ENCODE measurements at regions not wholly inside any gene's neighbourhood (a gene's known extent, or its start where the extent isn't known, plus 50 kb on each side); places are given as distances from the start of the nearest gene placed in this dataset.

DNA sequence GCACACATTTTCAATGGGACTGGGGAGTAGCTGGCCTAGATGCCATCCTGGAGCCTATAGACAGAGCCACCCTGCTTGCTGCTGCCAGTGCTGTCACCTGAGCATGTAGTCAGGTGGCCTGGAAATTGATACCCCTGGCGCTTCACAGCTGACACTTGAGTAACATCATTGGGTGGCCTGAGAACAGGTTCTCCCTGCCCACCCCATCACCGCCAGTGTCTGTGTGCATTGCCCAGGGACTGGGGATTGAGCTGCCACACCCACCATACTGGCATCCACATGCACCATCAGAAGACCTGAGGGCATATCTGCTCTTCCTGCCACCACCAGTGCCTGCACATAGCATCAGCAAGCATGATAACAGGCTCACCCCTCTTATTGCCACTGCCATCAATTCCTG lies 1142.9 kb upstream of the PABPC4L start:
- no peaks in the 10 kb centered on the region for H3K4me1 ChIP-seq (ENCODE audit: control insufficient read depth in 2 of 3, insufficient read depth in 2 of 3, low read depth in 1 of 3, low read length in 3 of 3)
- no peak overlapping the region for H3K27ac ChIP-seq (ENCODE audit: low read depth in 2 of 2, low read length in 2 of 2)
- no peaks in the 10 kb centered on the region for H3K9me3 ChIP-seq (ENCODE audit: control insufficient read depth in 2 of 3, insufficient read depth in 1 of 3, low read length in 3 of 3)
- H3K36me3 ChIP-seq (ENCODE audit: control insufficient read depth in 2 of 3, insufficient read depth in 3 of 3, low read length in 3 of 3) = no peaks in the 10 kb centered on the region
- H3K4me3 ChIP-seq (ENCODE audit: low read length in 3 of 3) = no peak overlapping the region
- FAIRE-seq (no peak), DNase-seq (no peak)
- no peaks in the 10 kb centered on the region for H3K27me3 ChIP-seq (ENCODE audit: control insufficient read depth, insufficient read depth, low read length)
- intact Hi-C loops (cut with DNase I) = no loop called here
- TF ChIP-seq, protein P1, sequence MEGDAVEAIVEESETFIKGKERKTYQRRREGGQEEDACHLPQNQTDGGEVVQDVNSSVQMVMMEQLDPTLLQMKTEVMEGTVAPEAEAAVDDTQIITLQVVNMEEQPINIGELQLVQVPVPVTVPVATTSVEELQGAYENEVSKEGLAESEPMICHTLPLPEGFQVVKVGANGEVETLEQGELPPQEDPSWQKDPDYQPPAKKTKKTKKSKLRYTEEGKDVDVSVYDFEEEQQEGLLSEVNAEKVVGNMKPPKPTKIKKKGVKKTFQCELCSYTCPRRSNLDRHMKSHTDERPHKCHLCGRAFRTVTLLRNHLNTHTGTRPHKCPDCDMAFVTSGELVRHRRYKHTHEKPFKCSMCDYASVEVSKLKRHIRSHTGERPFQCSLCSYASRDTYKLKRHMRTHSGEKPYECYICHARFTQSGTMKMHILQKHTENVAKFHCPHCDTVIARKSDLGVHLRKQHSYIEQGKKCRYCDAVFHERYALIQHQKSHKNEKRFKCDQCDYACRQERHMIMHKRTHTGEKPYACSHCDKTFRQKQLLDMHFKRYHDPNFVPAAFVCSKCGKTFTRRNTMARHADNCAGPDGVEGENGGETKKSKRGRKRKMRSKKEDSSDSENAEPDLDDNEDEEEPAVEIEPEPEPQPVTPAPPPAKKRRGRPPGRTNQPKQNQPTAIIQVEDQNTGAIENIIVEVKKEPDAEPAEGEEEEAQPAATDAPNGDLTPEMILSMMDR (IDR thresholded peaks at IDR 0.05; ENCODE audit: borderline replicate concordance, extremely low read depth, insufficient read depth) = no peak
- H3K9ac ChIP-seq (ENCODE audit: low read length in 3 of 3) = no peak overlapping the region

DNA sequence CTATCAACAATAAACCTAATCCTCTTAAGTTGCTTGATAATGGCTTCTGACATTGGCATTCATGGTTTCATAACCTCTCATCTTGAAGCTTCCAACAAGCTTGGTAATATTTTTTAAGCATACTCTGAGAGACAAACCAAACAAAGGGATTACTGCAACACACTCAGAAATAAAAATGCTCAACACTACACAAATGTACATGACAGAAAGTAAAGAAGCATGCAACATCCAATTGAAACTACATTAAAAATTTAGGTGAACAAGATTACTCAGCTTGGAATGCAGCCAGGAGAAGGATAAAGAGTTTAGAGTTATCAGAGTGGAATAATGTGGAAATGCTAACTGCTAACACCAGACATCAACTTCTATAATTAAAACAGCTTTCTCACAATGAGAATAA lies 1136.6 kb upstream of the PABPC4L start:
- Histone ChIP-seq H3K4me3 (ENCODE audit: low read length in 3 of 3) (no peak overlapping the region), H3K27me3 (ENCODE audit: control insufficient read depth, insufficient read depth, low read length) (no peaks in the 10 kb centered on the region), H3K27ac (ENCODE audit: low read depth in 2 of 2, low read length in 2 of 2) (no peak overlapping the region), H3K9ac (ENCODE audit: low read length in 3 of 3) (no peak overlapping the region), H3K36me3 (ENCODE audit: control insufficient read depth in 2 of 3, insufficient read depth in 3 of 3, low read length in 3 of 3) (no peaks in the 10 kb centered on the region), H3K9me3 (ENCODE audit: control insufficient read depth in 2 of 3, insufficient read depth in 1 of 3, low read length in 3 of 3) (no peaks in the 10 kb centered on the region), H3K4me1 (ENCODE audit: control insufficient read depth in 2 of 3, insufficient read depth in 2 of 3, low read depth in 1 of 3, low read length in 3 of 3) (no peaks in the 10 kb centered on the region)
- intact Hi-C loops (cut with DNase I) = no loop called here
- FAIRE-seq (no peak), DNase-seq (no peak)
- TF ChIP-seq, protein P1 (IDR thresholded peaks at IDR 0.05; ENCODE audit: borderline replicate concordance, extremely low read depth, insufficient read depth) = no peak

DNA sequence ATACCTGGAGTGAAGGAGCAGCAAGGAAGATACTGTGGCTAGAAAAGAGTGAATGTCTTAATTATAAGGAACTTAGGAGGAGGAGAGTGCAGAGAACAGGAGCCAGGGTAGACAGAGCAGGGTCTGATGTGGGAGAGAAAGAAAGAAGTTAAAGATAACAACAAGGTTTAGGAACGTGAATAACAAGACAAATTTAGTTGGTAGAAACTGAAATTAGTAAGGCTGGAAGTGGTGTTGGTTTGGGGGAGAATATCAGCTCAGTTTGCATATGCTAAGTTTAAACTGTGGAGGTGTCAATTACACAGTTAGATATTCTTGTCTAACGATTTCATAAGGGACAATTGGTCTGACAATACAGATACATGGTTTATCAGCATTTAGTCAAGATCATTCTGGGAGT lies 1123.7 kb upstream of the PABPC4L start:
- Histone ChIP-seq H3K9ac (ENCODE audit: low read length in 3 of 3) (no peak overlapping the region), H3K4me1 (ENCODE audit: control insufficient read depth in 2 of 3, insufficient read depth in 2 of 3, low read depth in 1 of 3, low read length in 3 of 3) (no peaks in the 10 kb centered on the region), H3K27ac (ENCODE audit: low read depth in 2 of 2, low read length in 2 of 2) (no peak overlapping the region), H3K36me3 (ENCODE audit: control insufficient read depth in 2 of 3, insufficient read depth in 3 of 3, low read length in 3 of 3) (no peaks in the 10 kb centered on the region), H3K4me3 (ENCODE audit: low read length in 3 of 3) (no peak overlapping the region), H3K9me3 (ENCODE audit: control insufficient read depth in 2 of 3, insufficient read depth in 1 of 3, low read length in 3 of 3) (no peaks in the 10 kb centered on the region), H3K27me3 (ENCODE audit: control insufficient read depth, insufficient read depth, low read length) (no peaks in the 10 kb centered on the region)
- no peak for FAIRE-seq
- intact Hi-C loops (cut with DNase I) = no loop called here
- TF ChIP-seq, protein P1 (IDR thresholded peaks at IDR 0.05; ENCODE audit: borderline replicate concordance, extremely low read depth, insufficient read depth) = no peak
- DNase-seq = no peak

DNA sequence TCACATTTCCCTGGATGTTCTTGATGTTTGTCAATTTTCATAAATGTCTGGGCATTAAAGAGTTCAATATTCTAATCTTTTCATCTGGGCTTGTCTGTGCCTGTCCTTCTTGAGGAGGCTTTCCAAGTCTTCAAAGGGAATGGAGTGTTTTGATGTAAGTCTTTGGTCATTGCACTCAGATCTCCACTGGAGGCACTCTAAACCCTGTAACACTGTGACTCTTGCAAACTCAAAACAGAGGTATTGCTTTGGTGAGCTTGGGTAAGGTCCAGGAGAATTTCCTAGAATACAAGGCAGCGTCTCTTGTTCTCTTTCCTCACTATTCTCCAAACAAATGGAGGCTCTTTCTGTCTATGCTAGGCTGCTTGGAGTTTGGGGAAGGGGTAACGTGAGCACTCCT lies 1118.1 kb upstream of the PABPC4L start:
- intact Hi-C loops (cut with DNase I) = no loop called here
- Histone ChIP-seq H3K9ac (ENCODE audit: low read length in 3 of 3) (no peak overlapping the region), H3K27me3 (ENCODE audit: control insufficient read depth, insufficient read depth, low read length) (no peaks in the 10 kb centered on the region), H3K36me3 (ENCODE audit: control insufficient read depth in 2 of 3, insufficient read depth in 3 of 3, low read length in 3 of 3) (no peaks in the 10 kb centered on the region), H3K4me3 (ENCODE audit: low read length in 3 of 3) (no peak overlapping the region), H3K27ac (ENCODE audit: low read depth in 2 of 2, low read length in 2 of 2) (no peak overlapping the region), H3K4me1 (ENCODE audit: control insufficient read depth in 2 of 3, insufficient read depth in 2 of 3, low read depth in 1 of 3, low read length in 3 of 3) (no peaks in the 10 kb centered on the region), H3K9me3 (ENCODE audit: control insufficient read depth in 2 of 3, insufficient read depth in 1 of 3, low read length in 3 of 3) (no peaks in the 10 kb centered on the region)
- FAIRE-seq = no peak
- no peak for DNase-seq
- TF ChIP-seq, protein P1 (IDR thresholded peaks at IDR 0.05; ENCODE audit: borderline replicate concordance, extremely low read depth, insufficient read depth) = no peak
